ENCODE measurements at regions not wholly inside any gene's neighbourhood (a gene's known extent, or its start where the extent isn't known, plus 50 kb on each side); places are given as distances from the start of the nearest gene placed in this dataset.

- TF ChIP-seq CTCF (IDR thresholded peaks at IDR 0.05; ENCODE audit: low read length) (no peak), EZH2 (optimal IDR thresholded peaks at IDR 0.05; ENCODE audit: low read depth, low read length) (no peak)
Observed at GRCh38 chr4:124044330-124044729, 647.7 kb downstream of the SPRY1 start.

All from MM.1S (cell line).